ENCODE measurements at regions not wholly inside any gene's neighbourhood (a gene's known extent, or its start where the extent isn't known, plus 50 kb on each side); places are given as distances from the start of the nearest gene placed in this dataset.

DNA sequence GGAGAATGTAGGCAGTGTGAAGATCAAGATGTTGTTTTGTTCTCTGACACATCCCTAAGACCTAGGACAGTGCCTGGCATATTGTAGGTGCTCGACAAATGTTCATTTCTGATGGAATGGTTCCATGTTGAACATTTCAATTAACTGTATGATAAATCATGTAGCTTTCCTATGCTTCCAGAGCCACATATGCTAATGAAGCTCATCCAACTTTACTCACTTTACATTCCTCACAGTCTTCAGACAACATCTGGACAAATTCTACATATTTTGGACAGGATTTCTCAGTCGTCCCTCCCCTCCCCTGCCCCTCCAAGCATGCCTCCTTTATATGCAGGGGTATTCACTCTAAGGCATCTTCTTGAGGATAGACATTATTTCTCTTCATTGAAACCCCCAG, 177.9 kb downstream of the BLID start:
- no peak for DNase-seq (ENCODE audit: low spot score)

DNA sequence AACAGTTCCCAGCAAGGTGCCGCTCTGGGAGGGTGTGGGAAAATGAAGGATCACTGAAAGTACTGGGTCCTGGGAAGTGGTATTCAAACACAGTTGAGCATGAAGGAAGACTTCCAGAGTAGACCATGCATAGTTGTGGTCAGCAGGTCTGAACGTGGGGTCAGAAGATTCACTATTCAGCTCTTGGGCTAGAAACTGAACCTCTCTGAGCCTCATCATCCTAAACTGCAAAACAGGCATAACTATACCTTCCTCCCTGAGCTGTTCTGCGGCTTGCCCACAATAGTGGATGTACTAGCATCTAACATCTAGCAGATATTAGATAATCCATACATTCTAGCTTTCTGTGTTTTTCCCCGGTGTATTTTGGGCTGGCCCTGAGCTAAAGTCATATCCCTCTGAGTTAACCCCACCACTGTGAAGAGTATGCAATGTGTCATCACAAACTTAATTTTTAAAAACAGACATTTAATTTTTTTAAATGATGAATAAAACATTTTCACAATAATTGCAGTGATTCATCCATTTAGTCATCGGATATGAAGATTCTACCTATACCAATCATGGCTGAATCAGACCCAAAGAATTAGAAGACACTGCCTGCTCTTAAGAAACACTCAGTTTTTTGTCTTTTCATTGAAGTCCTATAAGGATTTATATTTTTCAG, 179.1 kb downstream of the BLID start:
- no peak for DNase-seq (ENCODE audit: low spot score)

- DNase-seq (ENCODE audit: low spot score) = no peak
Measured at GRCh38 chr11:121936370-121936769, 179.6 kb downstream of the BLID start.

DNA sequence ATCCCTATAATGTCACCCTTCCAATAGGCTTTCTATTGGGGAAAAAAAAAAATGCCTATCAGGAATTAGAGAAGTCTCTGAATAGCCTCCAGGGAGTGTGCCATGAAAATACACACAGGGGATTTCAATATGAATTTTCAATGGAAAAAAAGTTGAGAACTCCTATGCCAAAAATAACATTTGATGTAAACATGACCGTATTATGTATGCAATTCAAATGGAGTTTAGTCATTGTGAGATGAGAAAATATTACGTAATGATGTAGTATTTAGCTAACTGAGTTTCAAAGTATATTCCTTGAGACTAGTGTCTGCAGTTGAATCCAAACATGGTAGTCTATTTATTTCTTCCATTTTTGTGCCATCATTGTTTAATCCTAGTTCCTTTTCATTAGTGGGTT, 182.3 kb downstream of the BLID start:
- DNase-seq (ENCODE audit: low spot score) = no peak

- DNase-seq (ENCODE audit: low spot score) = no peak
Measured at GRCh38 chr11:121933294-121933693, 182.7 kb downstream of the BLID start.

GRCh38 chr11:121932646-121933185, 183.3 kb downstream of the BLID start:
- DNase-seq (ENCODE audit: low spot score) = no peak

DNA sequence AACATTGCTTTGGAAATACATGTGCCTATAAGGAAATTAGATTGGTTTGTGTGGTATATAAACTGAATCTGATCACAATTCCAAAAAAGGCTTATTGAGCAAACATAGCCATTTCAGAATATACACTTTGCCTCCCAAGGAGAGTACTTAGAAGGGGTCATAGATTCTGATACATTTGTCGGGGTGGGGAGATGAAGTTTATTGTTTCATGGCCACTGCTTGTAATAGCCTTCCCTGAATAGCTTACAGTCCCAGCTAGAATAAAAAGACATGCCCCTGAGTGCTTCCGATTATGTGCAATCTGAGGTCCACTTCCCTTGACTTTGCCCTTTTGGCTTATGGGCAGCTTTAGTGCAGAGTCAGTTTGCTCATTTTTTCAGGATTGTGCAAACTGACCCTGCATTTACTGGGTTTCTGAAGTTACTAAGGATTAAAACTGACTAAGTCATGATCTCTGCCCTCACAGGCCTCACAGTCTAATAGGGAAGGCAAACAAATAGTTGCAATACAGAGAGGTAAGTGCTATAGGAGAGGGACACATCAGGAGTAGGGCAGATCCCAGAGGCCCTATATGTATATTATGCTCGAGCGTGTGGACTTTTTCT, 184.2 kb downstream of the BLID start:
- no peak for DNase-seq (ENCODE audit: low spot score)

DNA sequence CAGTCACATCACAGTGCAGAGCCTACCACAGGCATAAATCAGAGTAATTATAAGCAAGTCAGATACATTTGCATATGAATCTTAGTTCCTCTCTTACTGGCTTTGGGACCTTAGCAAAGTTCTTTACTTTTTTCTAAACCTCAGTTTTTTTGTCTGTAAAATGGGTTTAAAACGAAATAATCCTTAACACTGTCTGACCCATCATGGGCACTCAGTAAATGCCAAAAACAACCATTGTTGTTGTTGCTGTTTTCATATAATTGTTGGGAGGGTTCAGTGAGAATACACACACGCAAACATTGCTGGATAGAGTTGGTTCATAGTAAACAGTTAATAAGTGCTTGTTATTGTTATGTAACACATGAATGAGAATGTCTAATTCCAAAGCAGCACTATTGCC, 184.9 kb downstream of the BLID start:
- DNase-seq (ENCODE audit: low spot score) = no peak

- no peak for DNase-seq (ENCODE audit: low spot score)
Measured at GRCh38 chr11:121930004-121930965, 185.7 kb downstream of the BLID start.

- peak; percentile 62 for DNase-seq (ENCODE audit: low spot score)
Measured at GRCh38 chr11:121929581-121929980, 186.4 kb downstream of the BLID start.

GRCh38 chr11:121928597-121929580, 187.1 kb downstream of the BLID start:
- DNase-seq (ENCODE audit: low spot score) = no peak

GRCh38 chr11:121927789-121928188, 188.2 kb downstream of the BLID start:
- no peak for DNase-seq (ENCODE audit: low spot score)

- no peak for DNase-seq (ENCODE audit: low spot score)
Measured at GRCh38 chr11:121927097-121927785, 188.8 kb downstream of the BLID start.

GRCh38 chr11:121924191-121924590, 191.8 kb downstream of the BLID start:
- no peak for DNase-seq (ENCODE audit: low spot score)

GRCh38 chr11:121917482-121917881, 198.5 kb downstream of the BLID start:
- no peak for DNase-seq (ENCODE audit: low spot score)

DNA sequence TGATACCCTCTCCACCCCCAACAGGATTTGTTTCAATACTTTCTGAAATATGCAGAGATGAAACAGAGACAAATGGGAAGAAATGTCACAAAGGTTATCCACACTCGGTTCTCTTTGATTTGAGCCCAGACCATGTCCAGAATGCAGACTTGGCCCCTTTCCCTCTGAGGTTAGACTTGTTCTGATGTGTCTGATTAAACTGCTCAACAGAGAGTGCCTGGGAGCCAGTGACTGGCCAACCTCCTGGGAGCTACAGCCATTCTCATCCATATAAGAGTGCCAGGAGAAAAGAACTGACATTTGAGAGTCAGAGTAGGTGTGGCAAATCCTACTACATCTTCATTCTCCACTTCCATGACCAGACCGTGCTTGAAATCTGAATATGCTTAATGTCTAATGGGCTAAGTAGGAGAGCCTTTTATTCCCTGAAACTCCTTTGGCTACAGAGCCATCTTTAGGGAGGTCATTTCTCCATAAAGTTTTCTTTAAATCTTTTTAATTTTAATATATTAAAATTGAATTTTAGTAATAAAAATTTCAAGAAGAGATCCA, 201.4 kb downstream of the BLID start:
- DNase-seq (ENCODE audit: low spot score) = no peak

- no peak for DNase-seq (ENCODE audit: low spot score)
Measured at GRCh38 chr11:121909596-121909995, 206.4 kb downstream of the BLID start.

GRCh38 chr11:121907379-121907778, 208.6 kb downstream of the BLID start:
- no peak for DNase-seq (ENCODE audit: low spot score)

GRCh38 chr11:121904148-121904547, 211.9 kb downstream of the BLID start:
- no peak for DNase-seq (ENCODE audit: low spot score)

DNA sequence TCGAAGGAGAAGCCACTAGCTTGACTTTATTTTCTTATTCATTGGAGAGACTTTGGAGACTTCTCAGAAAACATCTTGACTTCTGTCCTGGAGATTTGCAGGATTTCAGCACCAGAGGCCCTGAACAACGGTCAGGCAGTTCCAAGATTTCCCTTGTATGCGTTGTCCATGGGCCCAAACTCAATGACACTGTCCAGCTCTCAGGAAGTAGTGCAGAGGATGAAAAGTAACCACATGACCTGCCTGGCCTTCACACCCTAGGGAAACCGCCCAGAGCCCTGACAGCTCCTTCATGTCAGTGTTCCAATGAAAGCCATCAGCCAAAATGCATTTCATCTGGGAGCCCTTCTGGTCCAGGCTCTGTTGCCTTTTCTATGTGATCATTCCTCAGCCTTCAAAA, 214.1 kb downstream of the BLID start:
- no peak for DNase-seq (ENCODE audit: low spot score)

Data from ecto neural progenitor cell (in vitro differentiated cells).